Tibial nerve (tissue), 4 donors: ENCODE measurements at regions not wholly inside any gene's neighbourhood (a gene's known extent, or its start where the extent isn't known, plus 50 kb on each side); places are given as distances from the start of the nearest gene placed in this dataset.

Experiments used
- DNase-seq, 2 donors: peaks; one replicate each; pipeline ENCODE4 v3.0.0-alpha.2; 2019; ENCODE audit warnings: low spot score in 2 of 2
- H3K27ac ChIP-seq, 4 donors: fragments of 200-600 bp; sonication (generic) in 3 of 4; one replicate each; pipeline ENCODE4 v1.5.1; 2017 to 2019; ENCODE audit warnings: mild to moderate bottlenecking in 1 of 4
- H3K27me3 ChIP-seq, 2 donors: fragments of 200-600 bp; sonication (generic) in 1 of 2; one replicate each; pipeline versions ENCODE4 v1.5.1 to v1.6.0; 2017 to 2019
- H3K36me3 ChIP-seq, 3 donors: fragments of 200-600 bp; sonication (generic); one replicate each; pipeline ENCODE4 v1.5.1; 2018 to 2019
- H3K4me1 ChIP-seq, 4 donors: fragments of 200-600 bp; sonication (generic) in 3 of 4; one replicate each; pipeline ENCODE4 v1.5.1; 2017 to 2019
- H3K4me3 ChIP-seq, 4 donors: fragments of 200-600 bp; sonication (generic) in 3 of 4; one replicate each; pipeline ENCODE4 v1.5.1; 2017 to 2019; ENCODE audit warnings: mild to moderate bottlenecking in 1 of 4, moderate library complexity in 1 of 4
- H3K9me3 ChIP-seq, 4 donors: fragments of 200-600 bp; sonication (generic) in 3 of 4; one replicate each; pipeline ENCODE4 v1.5.1; 2017 to 2019
- CTCF ChIP-seq, 5 experiments: fragments of 200-600 bp in 3 of 5; fragments of 450-650 bp in 2 of 5; sonication (generic) in 3 of 5; IDR thresholded peaks; one replicate each; pipeline ENCODE4 v1.5.1; 2016 to 2019; ENCODE audit warnings: antibody characterized with exemption in 5 of 5, mild to moderate bottlenecking in 3 of 5, moderate library complexity in 2 of 5
- EP300 ChIP-seq, 2 donors: sonication (generic); formaldehyde crosslinking; IDR thresholded peaks; one replicate each; pipeline ENCODE4 v1.6.1; 2017; ENCODE audit warnings: antibody characterized with exemption in 2 of 2, mild to moderate bottlenecking in 1 of 2
- POLR2A ChIP-seq, 2 donors: fragments of 450-650 bp; IDR thresholded peaks; one replicate each; pipeline ENCODE4 v1.6.1; 2017; ENCODE audit warnings: antibody characterized with exemption in 2 of 2, mild to moderate bottlenecking in 2 of 2, moderate library complexity in 2 of 2
- WGBS, 2 donors: methylation state at CpG; one replicate each; pipeline ENCODE4 v1.1.5; 2018; 5-methylcytosine and 5-hydroxymethylcytosine counted together

- no peak for TF ChIP-seq POLR2A (IDR thresholded peaks at IDR 0.05)
- TF ChIP-seq CTCF (IDR thresholded peaks at IDR 0.05), result no peak
- no peak for TF ChIP-seq EP300 (IDR thresholded peaks at IDR 0.05)
- 81 to 86% methylated on average over 17 of the region's 17 CpGs for WGBS, 2 donors
- no peak for DNase-seq
These were observed 94.7 kb upstream of the DIO3 start for GRCh38 chr14:101466456-101467180.

GRCh38 chr14:101467181-101467926 lies 93.9 kb upstream of the DIO3 start:
- no peaks in the 10 kb centered on the region for H3K4me1 ChIP-seq
- no peak for DNase-seq
- H3K27ac ChIP-seq, result no peak overlapping the region
- H3K9me3 ChIP-seq, result peaks cover 0 to under 1% (median 0%) of the 10 kb centered on the region in 4 donors
- WGBS, 2 donors, result 93 to 96% methylated on average over 13 of the region's 13 CpGs
- no peaks in the 10 kb centered on the region for H3K27me3 ChIP-seq
- H3K36me3 ChIP-seq, result no peaks in the 10 kb centered on the region
- no peak for TF ChIP-seq CTCF (IDR thresholded peaks at IDR 0.05)
- TF ChIP-seq EP300 (IDR thresholded peaks at IDR 0.05), result no peak
- TF ChIP-seq POLR2A (IDR thresholded peaks at IDR 0.05), result no peak
- no peak overlapping the region for H3K4me3 ChIP-seq

More at GRCh38 chr14:101466456-101467180, 94.7 kb upstream of the DIO3 start:
- no peak overlapping the region for H3K4me3 ChIP-seq
- H3K27ac ChIP-seq, result no peak overlapping the region
- no peaks in the 10 kb centered on the region for H3K36me3 ChIP-seq
- no peaks in the 10 kb centered on the region for H3K4me1 ChIP-seq
- H3K27me3 ChIP-seq, result peaks cover 0 to 3% of the 10 kb centered on the region in 2 donors
- no peaks in the 10 kb centered on the region for H3K9me3 ChIP-seq

- Histone ChIP-seq H3K9me3 (peaks cover 0 to 5% (median 0%) of the 10 kb centered on the region in 4 donors), H3K27me3 (no peaks in the 10 kb centered on the region), H3K36me3 (no peaks in the 10 kb centered on the region), H3K4me3 (no peak overlapping the region), H3K4me1 (peaks cover 0 to 2% (median 0%) of the 10 kb centered on the region in 4 donors), H3K27ac (no peak overlapping the region)
- 77% methylated on average over 24 to 25 of the region's 25 CpGs for WGBS, 2 donors
- DNase-seq, result no peak
- TF ChIP-seq EP300 (IDR thresholded peaks at IDR 0.05), result no peak
- no peak for TF ChIP-seq POLR2A (IDR thresholded peaks at IDR 0.05)
- no peak for TF ChIP-seq CTCF (IDR thresholded peaks at IDR 0.05)
These were observed 91.7 kb upstream of the DIO3 start for GRCh38 chr14:101469382-101470247.

GRCh38 chr14:101470266-101470665 lies 91.0 kb upstream of the DIO3 start:
- H3K4me1 ChIP-seq, result peaks cover 0 to 8% (median 0%) of the 10 kb centered on the region in 4 donors
- no peak overlapping the region for H3K27ac ChIP-seq
- no peak for TF ChIP-seq CTCF (IDR thresholded peaks at IDR 0.05)
- TF ChIP-seq EP300 (IDR thresholded peaks at IDR 0.05), result no peak
- TF ChIP-seq POLR2A (IDR thresholded peaks at IDR 0.05), result no peak
- peaks cover 0 to 5% (median 0%) of the 10 kb centered on the region in 4 donors for H3K9me3 ChIP-seq
- 81 to 85% methylated on average over 12 of the region's 12 CpGs for WGBS, 2 donors
- H3K36me3 ChIP-seq, result no peaks in the 10 kb centered on the region
- DNase-seq, result no peak
- H3K27me3 ChIP-seq, result no peaks in the 10 kb centered on the region
- H3K4me3 ChIP-seq, result no peak overlapping the region
